CD4-positive, CD25-positive, alpha-beta regulatory T cell (primary cell): ENCODE measurements at regions not wholly inside any gene's neighbourhood (a gene's known extent, or its start where the extent isn't known, plus 50 kb on each side); places are given as distances from the start of the nearest gene placed in this dataset.

Source experiments
- ATAC-seq, 2 donors: fragments of 150-1000 bp; cut with Tn5 transposase; one replicate each; pipeline ENCODE4 v1.10.0; 2021; ENCODE audit warnings: low read depth in 2 of 2, moderate number of reproducible peaks in 2 of 2, moderate library complexity in 1 of 2
- DNase-seq, 3 donors: peaks; one replicate each; pipeline versions ENCODE4 v3.0.0 to v3.0.0-alpha.2; 2012 to 2022; ENCODE audit warnings: mixed read lengths in 1 of 3
- H3K27ac ChIP-seq: one replicate; pipeline ENCODE4 v1.7.0; 2013; ENCODE audit warnings: mild to moderate bottlenecking, low read length; ENCODE audit not compliant: insufficient read depth, poor library complexity, severe bottlenecking
- H3K27me3 ChIP-seq: one replicate; pipeline ENCODE4 v1.7.0; 2013; ENCODE audit warnings: low read length; ENCODE audit not compliant: control insufficient read depth, insufficient read depth
- H3K36me3 ChIP-seq: one replicate; pipeline ENCODE4 v1.7.0; 2013; ENCODE audit warnings: mild to moderate bottlenecking, low read length, moderate library complexity; ENCODE audit not compliant: control insufficient read depth, insufficient read depth
- H3K4me1 ChIP-seq: 2 replicates; pipeline ENCODE4 v1.7.0; 2013; ENCODE audit warnings: mild to moderate bottlenecking, low read length; ENCODE audit not compliant: insufficient read depth, control insufficient read depth, poor library complexity, severe bottlenecking
- H3K4me3 ChIP-seq: one replicate; pipeline ENCODE4 v1.7.0; 2013; ENCODE audit warnings: low read depth, mild to moderate bottlenecking, low read length, moderate library complexity
- H3K9me3 ChIP-seq, 2 experiments: 1 replicate in 1 of 2; 2 replicates in 1 of 2; pipeline ENCODE4 v1.7.0; 2013; ENCODE audit warnings: low read length in 2 of 2, mild to moderate bottlenecking in 1 of 2, moderate library complexity in 1 of 2; ENCODE audit not compliant: control insufficient read depth in 2 of 2
- H3K27ac Mint-ChIP-seq, 3 donors: one replicate each; pipeline ENCODE4 v1.8.0; 2020 to 2022; ENCODE audit warnings: mild to moderate bottlenecking in 3 of 3, mixed read lengths in 3 of 3, moderate library complexity in 2 of 3
- H3K27me3 Mint-ChIP-seq: one replicate; pipeline ENCODE4 v1.8.0; 2022; ENCODE audit warnings: mild to moderate bottlenecking, mixed read lengths
- H3K36me3 Mint-ChIP-seq: one replicate; pipeline ENCODE4 v1.8.0; 2020; ENCODE audit warnings: mixed read lengths
- H3K4me1 Mint-ChIP-seq, 4 donors: one replicate each; pipeline ENCODE4 v1.8.0; 2020 to 2022; ENCODE audit warnings: mixed read lengths in 4 of 4, mild to moderate bottlenecking in 1 of 4
- H3K4me3 Mint-ChIP-seq, 4 donors: one replicate each; pipeline ENCODE4 v1.8.0; 2020 to 2022; ENCODE audit warnings: mild to moderate bottlenecking in 4 of 4, mixed read lengths in 4 of 4, moderate library complexity in 3 of 4
- H3K9me3 Mint-ChIP-seq, 7 donors: one replicate each; pipeline ENCODE4 v1.8.0; 2020 to 2022; ENCODE audit warnings: mixed read lengths in 7 of 7, mild to moderate bottlenecking in 3 of 7, moderate library complexity in 2 of 7

GRCh38 chr18:55781481-55781957 is 193.5 kb upstream of the TCF4 start:
- Mint-ChIP-seq H3K36me3 (peaks cover 8% of the 10 kb centered on the region), H3K4me3 (no peak overlapping the region), H3K9me3 (peaks cover 0 to 8% (median 3%) of the 10 kb centered on the region in 7 donors), H3K27ac (no peak overlapping the region), H3K27me3 (peaks cover 32% of the 10 kb centered on the region), H3K4me1 (peaks cover 0 to 4% (median 0%) of the 10 kb centered on the region in 4 donors)
- no peak overlapping the region for H3K27ac ChIP-seq
- DNase-seq (no peak), ATAC-seq (no peak)
- no peaks in the 10 kb centered on the region for H3K36me3 ChIP-seq
- H3K27me3 ChIP-seq: peaks cover 2% of the 10 kb centered on the region
- H3K4me3 ChIP-seq: no peak overlapping the region
- no peaks in the 10 kb centered on the region for H3K4me1 ChIP-seq
- no peaks in the 10 kb centered on the region for H3K9me3 ChIP-seq

GRCh38 chr18:55780586-55781071 is 192.6 kb upstream of the TCF4 start:
- no peaks in the 10 kb centered on the region for H3K36me3 ChIP-seq
- H3K27me3 ChIP-seq: peaks cover 2% of the 10 kb centered on the region
- H3K4me1 Mint-ChIP-seq: peaks cover 0 to 4% (median 0%) of the 10 kb centered on the region in 4 donors
- H3K9me3 ChIP-seq: no peaks in the 10 kb centered on the region
- no peak overlapping the region for H3K4me3 Mint-ChIP-seq
- no peaks in the 10 kb centered on the region for H3K4me1 ChIP-seq
- ATAC-seq (no peak), DNase-seq (no peak)
- H3K27me3 Mint-ChIP-seq: peaks cover 32% of the 10 kb centered on the region
- H3K27ac Mint-ChIP-seq: no peak overlapping the region
- H3K36me3 Mint-ChIP-seq: peaks cover 8% of the 10 kb centered on the region
- H3K9me3 Mint-ChIP-seq: peaks cover 0 to 8% (median 3%) of the 10 kb centered on the region in 7 donors
- no peak overlapping the region for H3K27ac ChIP-seq
- H3K4me3 ChIP-seq: no peak overlapping the region

GRCh38 chr18:55779691-55780585 is 191.9 kb upstream of the TCF4 start:
- DNase-seq (no peak), ATAC-seq (peak in 1 of 2 donors; percentile 25)
- H3K4me1 Mint-ChIP-seq: peaks cover 0 to 4% (median 0%) of the 10 kb centered on the region in 4 donors
- peaks cover 2% of the 10 kb centered on the region for H3K27me3 ChIP-seq
- H3K36me3 Mint-ChIP-seq: peaks cover 8% of the 10 kb centered on the region
- H3K9me3 Mint-ChIP-seq: peaks cover 0 to 9% (median 3%) of the 10 kb centered on the region in 7 donors
- peaks cover 32% of the 10 kb centered on the region for H3K27me3 Mint-ChIP-seq
- no peak overlapping the region for H3K4me3 ChIP-seq
- no peaks in the 10 kb centered on the region for H3K4me1 ChIP-seq
- H3K4me3 Mint-ChIP-seq: peak overlapping the region in 2 of 4 donors; percentile 21
- no peak overlapping the region for H3K27ac Mint-ChIP-seq
- H3K27ac ChIP-seq: no peak overlapping the region
- H3K36me3 ChIP-seq: no peaks in the 10 kb centered on the region
- H3K9me3 ChIP-seq: no peaks in the 10 kb centered on the region

- Mint-ChIP-seq H3K9me3 (peaks cover 0 to 11% (median 2%) of the 10 kb centered on the region in 7 donors), H3K27ac (no peak overlapping the region), H3K27me3 (peaks cover 29% of the 10 kb centered on the region), H3K4me1 (peaks cover 0 to 4% (median 0%) of the 10 kb centered on the region in 4 donors), H3K4me3 (peak overlapping the region in 1 of 4 donors; percentile 21), H3K36me3 (peaks cover 8% of the 10 kb centered on the region)
- ATAC-seq (no peak), DNase-seq (peak in 1 of 3 donors; percentile 5)
- H3K4me3 ChIP-seq: no peak overlapping the region
- H3K9me3 ChIP-seq: peaks cover 0 to 5% of the 10 kb centered on the region in 2 experiments
- no peaks in the 10 kb centered on the region for H3K36me3 ChIP-seq
- H3K27me3 ChIP-seq: peaks cover 2% of the 10 kb centered on the region
- H3K4me1 ChIP-seq: no peaks in the 10 kb centered on the region
- no peak overlapping the region for H3K27ac ChIP-seq
Measured at GRCh38 chr18:55778788-55779690, 191.0 kb upstream of the TCF4 start.

GRCh38 chr18:55777666-55778304 is 189.8 kb upstream of the TCF4 start:
- Mint-ChIP-seq H3K4me3 (no peak overlapping the region), H3K27ac (no peak overlapping the region), H3K27me3 (peaks cover 27% of the 10 kb centered on the region), H3K4me1 (peaks cover 0 to 4% (median 0%) of the 10 kb centered on the region in 4 donors), H3K36me3 (peaks cover 8% of the 10 kb centered on the region), H3K9me3 (peaks cover 0 to 9% (median 0%) of the 10 kb centered on the region in 7 donors)
- no peak for DNase-seq
- H3K36me3 ChIP-seq: no peaks in the 10 kb centered on the region
- H3K4me1 ChIP-seq: no peaks in the 10 kb centered on the region
- H3K4me3 ChIP-seq: no peak overlapping the region
- ATAC-seq: no peak
- no peak overlapping the region for H3K27ac ChIP-seq
- H3K27me3 ChIP-seq: peaks cover 2% of the 10 kb centered on the region
- peaks cover 0 to 5% of the 10 kb centered on the region in 2 experiments for H3K9me3 ChIP-seq

GRCh38 chr18:55775972-55776371 is 188.0 kb upstream of the TCF4 start:
- peaks cover 0 to 6% (median 2%) of the 10 kb centered on the region in 7 donors for H3K9me3 Mint-ChIP-seq

GRCh38 chr18:55774505-55774904 is 186.5 kb upstream of the TCF4 start:
- Histone ChIP-seq H3K27me3 (no peaks in the 10 kb centered on the region), H3K27ac (no peak overlapping the region), H3K36me3 (no peaks in the 10 kb centered on the region), H3K9me3 (peaks cover 0 to 5% of the 10 kb centered on the region in 2 experiments), H3K4me3 (no peak overlapping the region), H3K4me1 (no peaks in the 10 kb centered on the region)
- no peaks in the 10 kb centered on the region for H3K36me3 Mint-ChIP-seq
- no peak overlapping the region for H3K27ac Mint-ChIP-seq
- H3K9me3 Mint-ChIP-seq: peaks cover 0 to 5% (median 2%) of the 10 kb centered on the region in 7 donors
- peaks cover 0 to 4% (median 0%) of the 10 kb centered on the region in 4 donors for H3K4me1 Mint-ChIP-seq
- DNase-seq (no peak), ATAC-seq (no peak)
- no peak overlapping the region for H3K4me3 Mint-ChIP-seq
- H3K27me3 Mint-ChIP-seq: peaks cover 19% of the 10 kb centered on the region

More at GRCh38 chr18:55775972-55776371, 188.0 kb upstream of the TCF4 start:
- Histone ChIP-seq H3K36me3 (no peaks in the 10 kb centered on the region), H3K27ac (no peak overlapping the region), H3K9me3 (peaks cover 0 to 5% of the 10 kb centered on the region in 2 experiments), H3K27me3 (peaks cover 2% of the 10 kb centered on the region), H3K4me1 (no peaks in the 10 kb centered on the region), H3K4me3 (no peak overlapping the region)
- H3K27me3 Mint-ChIP-seq: peaks cover 21% of the 10 kb centered on the region
- DNase-seq: no peak
- ATAC-seq: no peak
- H3K4me1 Mint-ChIP-seq: peaks cover 0 to 4% (median 0%) of the 10 kb centered on the region in 4 donors
- H3K4me3 Mint-ChIP-seq: no peak overlapping the region
- no peak overlapping the region for H3K27ac Mint-ChIP-seq
- H3K36me3 Mint-ChIP-seq: peaks cover 2% of the 10 kb centered on the region
